Sigmoid colon (tissue), 6 donors: ENCODE measurements at regions not wholly inside any gene's neighbourhood (a gene's known extent, or its start where the extent isn't known, plus 50 kb on each side); places are given as distances from the start of the nearest gene placed in this dataset.

Experiments
- DNase-seq: peaks from one replicate; pipeline ENCODE4 v3.0.0-alpha.2; 2019
- H3K27ac ChIP-seq, 4 donors: fragments of 200-600 bp; sonication (generic); one replicate each; pipeline ENCODE4 v1.5.1; 2016 to 2019; ENCODE audit warnings: mild to moderate bottlenecking in 1 of 4
- H3K27me3 ChIP-seq, 3 donors: fragments of 200-600 bp; sonication (generic); one replicate each; pipeline ENCODE4 v1.5.1; 2019; ENCODE audit warnings: mild to moderate bottlenecking in 1 of 3
- H3K36me3 ChIP-seq, 4 donors: fragments of 200-600 bp; sonication (generic); one replicate each; pipeline ENCODE4 v1.5.1; 2016 to 2019
- H3K4me1 ChIP-seq, 4 donors: fragments of 200-600 bp; sonication (generic); one replicate each; pipeline ENCODE4 v1.5.1; 2017 to 2019
- H3K4me3 ChIP-seq, 4 donors: fragments of 200-600 bp; sonication (generic); one replicate each; pipeline ENCODE4 v1.5.1; 2017 to 2019; ENCODE audit warnings: mild to moderate bottlenecking in 2 of 4, moderate library complexity in 1 of 4
- H3K9me3 ChIP-seq, 4 donors: fragments of 200-600 bp in 3 of 4; sonication (generic) in 3 of 4; one replicate each; pipeline versions ENCODE4 v1.5.1 to v1.6.1; 2013 to 2019
- CTCF ChIP-seq, 4 experiments: fragments of 450-650 bp in 3 of 4; fragments of 200-600 bp in 1 of 4; IDR thresholded peaks; one replicate each; pipeline ENCODE4 v1.5.1; 2016 to 2019; ENCODE audit warnings: antibody characterized with exemption in 4 of 4, mild to moderate bottlenecking in 3 of 4, moderate library complexity in 2 of 4
- EP300 ChIP-seq, 4 donors: sonication (generic); formaldehyde crosslinking; IDR thresholded peaks; one replicate each; pipeline ENCODE4 v1.6.1; 2017; ENCODE audit warnings: antibody characterized with exemption in 4 of 4
- POLR2A ChIP-seq, 2 donors: fragments of 450-650 bp; IDR thresholded peaks; one replicate each; pipeline ENCODE4 v1.6.1; 2016; ENCODE audit warnings: antibody characterized with exemption in 2 of 2, mild to moderate bottlenecking in 2 of 2, moderate library complexity in 2 of 2
- POLR2AphosphoS5 ChIP-seq, 4 donors: sonication (generic); formaldehyde crosslinking; IDR thresholded peaks; one replicate each; pipeline ENCODE4 v1.6.1; 2017; ENCODE audit warnings: antibody characterized with exemption in 4 of 4
- WGBS, 2 donors: extraction: QIAGEN DNeasy Blood & Tissue Kit; methylation state at CpG; one replicate each; pipeline ENCODE4 v1.1.7; 2013; 5-methylcytosine and 5-hydroxymethylcytosine counted together
- intact Hi-C: fragments of 100-400 bp; cut with DNase I; formaldehyde crosslinking; loops from one replicate; pipeline ENCODE4 v1.15.1; 2023
- donor health status: healthy with polysubstance abuse.
- donor health status: healthy.

- Histone ChIP-seq H3K4me1 (peaks cover 0 to 17% (median 10%) of the 10 kb centered on the region in 4 donors), H3K27ac (no peak overlapping the region), H3K27me3 (no peaks in the 10 kb centered on the region), H3K9me3 (no peaks in the 10 kb centered on the region), H3K4me3 (no peak overlapping the region), H3K36me3 (no peaks in the 10 kb centered on the region)
- intact Hi-C loops = loop anchor here (5.0 kb wide), 2 partner anchors 44 to 389 kb away; no protein-coding TSS in a partner anchor
- TF ChIP-seq POLR2A (IDR thresholded peaks at IDR 0.05) = no peak
- no peak for TF ChIP-seq EP300 (IDR thresholded peaks at IDR 0.05)
- no peak for TF ChIP-seq CTCF (IDR thresholded peaks at IDR 0.05)
- TF ChIP-seq POLR2AphosphoS5 (IDR thresholded peaks at IDR 0.05) = no peak
- WGBS, 2 donors = 78 to 86% methylated on average over 8 of the region's 8 CpGs
- DNase-seq = no peak
These were observed 64.1 kb upstream of the LAS1L start for GRCh38 chrX:65598559-65599147.

- Histone ChIP-seq H3K27ac (peak overlapping the region; percentile 74 to 78 (median 76)), H3K36me3 (no peaks in the 10 kb centered on the region), H3K9me3 (no peaks in the 10 kb centered on the region), H3K4me1 (peaks cover 0 to 12% (median 6%) of the 10 kb centered on the region in 4 donors), H3K27me3 (no peaks in the 10 kb centered on the region), H3K4me3 (no peak overlapping the region)
- intact Hi-C loops = loop anchor here (2.0 to 5.0 kb wide), 3 partner anchors 46 to 391 kb away; no protein-coding TSS in a partner anchor
- no peak for DNase-seq
- TF ChIP-seq POLR2A (IDR thresholded peaks at IDR 0.05) (no peak), POLR2AphosphoS5 (IDR thresholded peaks at IDR 0.05) (no peak), CTCF (IDR thresholded peaks at IDR 0.05) (no peak), EP300 (IDR thresholded peaks at IDR 0.05) (no peak)
- 21 to 50% methylated on average over 2 of the region's 2 CpGs for WGBS, 2 donors
These were observed 61.9 kb upstream of the LAS1L start for GRCh38 chrX:65596270-65597034.

- no peaks in the 10 kb centered on the region for H3K36me3 ChIP-seq
- intact Hi-C loops = loop anchor here (5.0 kb wide), 2 partner anchors 47 to 392 kb away; no protein-coding TSS in a partner anchor
- no peak overlapping the region for H3K4me3 ChIP-seq
- H3K4me1 ChIP-seq = peaks cover 0 to 10% (median 4%) of the 10 kb centered on the region in 4 donors
- no peaks in the 10 kb centered on the region for H3K9me3 ChIP-seq
- TF ChIP-seq CTCF (IDR thresholded peaks at IDR 0.05) (peak; percentile 89 to 99 (median 97)), EP300 (IDR thresholded peaks at IDR 0.05) (no peak), POLR2A (IDR thresholded peaks at IDR 0.05) (no peak), POLR2AphosphoS5 (IDR thresholded peaks at IDR 0.05) (peak in 3 of 4 donors; percentile 31 to 36 (median 33))
- H3K27ac ChIP-seq = peak overlapping the region; percentile 74 to 78 (median 76)
- H3K27me3 ChIP-seq = no peaks in the 10 kb centered on the region
- 1% methylated on average over 3 of the region's 3 CpGs for WGBS, 2 donors
- peak; percentile 97 for DNase-seq
These were observed 60.9 kb upstream of the LAS1L start for GRCh38 chrX:65595460-65595876.

- TF ChIP-seq EP300 (IDR thresholded peaks at IDR 0.05) (no peak), POLR2AphosphoS5 (IDR thresholded peaks at IDR 0.05) (no peak), POLR2A (IDR thresholded peaks at IDR 0.05) (no peak), CTCF (IDR thresholded peaks at IDR 0.05) (no peak)
- DNase-seq = no peak
- Histone ChIP-seq H3K36me3 (no peaks in the 10 kb centered on the region), H3K27ac (no peak overlapping the region), H3K9me3 (no peaks in the 10 kb centered on the region), H3K4me1 (peaks cover 0 to 26% (median 18%) of the 10 kb centered on the region in 4 donors), H3K4me3 (no peak overlapping the region), H3K27me3 (no peaks in the 10 kb centered on the region)
- WGBS, 2 donors = 89 to 94% methylated on average over 2 of the region's 2 CpGs
- intact Hi-C loops = no loop called here
These were observed 56.6 kb upstream of the LAS1L start for GRCh38 chrX:65591206-65591605.
